ENCODE measurements at regions not wholly inside any gene's neighbourhood (a gene's known extent, or its start where the extent isn't known, plus 50 kb on each side); places are given as distances from the start of the nearest gene placed in this dataset.

GRCh38 chr4:63901304-63901703, 507.9 kb downstream of the TECRL start:
- TF ChIP-seq CTCF (conservative IDR thresholded peaks at IDR 0.05; ENCODE audit: low read depth, low read length): no peak
- no peak for TF ChIP-seq POLR2A (IDR thresholded peaks at IDR 0.05; ENCODE audit: low read depth, low read length)
- TF ChIP-seq SMC3 (IDR thresholded peaks at IDR 0.05; ENCODE audit: low read depth, low read length): no peak
- TF ChIP-seq RAD21 (IDR thresholded peaks at IDR 0.05; ENCODE audit: low read length): no peak
- TF ChIP-seq USF2 (IDR thresholded peaks at IDR 0.05; ENCODE audit: low read depth, low read length): no peak
- TF ChIP-seq ELK1 (IDR thresholded peaks at IDR 0.05; ENCODE audit: borderline replicate concordance, low read depth, low read length): no peak
- TF ChIP-seq BHLHE40 (IDR thresholded peaks at IDR 0.05; ENCODE audit: low read depth, low read length): no peak
- no peak for TF ChIP-seq MAFK (IDR thresholded peaks at IDR 0.05; ENCODE audit: low read depth, low read length)

Measured in IMR-90 (cell line).